ENCODE measurements at regions not wholly inside any gene's neighbourhood (a gene's known extent, or its start where the extent isn't known, plus 50 kb on each side); places are given as distances from the start of the nearest gene placed in this dataset.

- no peak for DNase-seq (ENCODE audit: low read depth)
- no peak overlapping the region for H3K4me3 ChIP-seq (ENCODE audit: low read length)
- no peak for TF ChIP-seq CTCF (conservative IDR thresholded peaks at IDR 0.05; ENCODE audit: low read depth, low read length)
Observed at GRCh38 chr7:109131141-109131540, 561.5 kb downstream of the DNAJB9 start.

- TF ChIP-seq CTCF (conservative IDR thresholded peaks at IDR 0.05; ENCODE audit: low read depth, low read length), result no peak
- DNase-seq (ENCODE audit: low read depth), result no peak
- no peak overlapping the region for H3K4me3 ChIP-seq (ENCODE audit: low read length)
Observed at GRCh38 chr7:109136893-109137292, 567.2 kb downstream of the DNAJB9 start.

- H3K4me3 ChIP-seq (ENCODE audit: low read length), result no peak overlapping the region
- no peak for TF ChIP-seq CTCF (conservative IDR thresholded peaks at IDR 0.05; ENCODE audit: low read depth, low read length)
- no peak for DNase-seq (ENCODE audit: low read depth)
Observed at GRCh38 chr7:109154748-109155147, 585.1 kb downstream of the DNAJB9 start.

- no peak for TF ChIP-seq CTCF (conservative IDR thresholded peaks at IDR 0.05; ENCODE audit: low read depth, low read length)
- DNase-seq (ENCODE audit: low read depth), result no peak
- no peak overlapping the region for H3K4me3 ChIP-seq (ENCODE audit: low read length)
Observed at GRCh38 chr7:109158246-109158645, 588.6 kb downstream of the DNAJB9 start.

GRCh38 chr7:109176661-109177060 is 607.0 kb downstream of the DNAJB9 start:
- DNase-seq (ENCODE audit: low read depth), result no peak
- H3K4me3 ChIP-seq (ENCODE audit: low read length), result no peak overlapping the region
- no peak for TF ChIP-seq CTCF (conservative IDR thresholded peaks at IDR 0.05; ENCODE audit: low read depth, low read length)

- no peak for DNase-seq (ENCODE audit: low read depth)
- no peak overlapping the region for H3K4me3 ChIP-seq (ENCODE audit: low read length)
- no peak for TF ChIP-seq CTCF (conservative IDR thresholded peaks at IDR 0.05; ENCODE audit: low read depth, low read length)
Observed at GRCh38 chr7:109178342-109178741, 608.7 kb downstream of the DNAJB9 start.

- no peak for DNase-seq (ENCODE audit: low read depth)
- no peak overlapping the region for H3K4me3 ChIP-seq (ENCODE audit: low read length)
- TF ChIP-seq CTCF (conservative IDR thresholded peaks at IDR 0.05; ENCODE audit: low read depth, low read length), result no peak
Observed at GRCh38 chr7:109179601-109180000, 609.9 kb downstream of the DNAJB9 start.
